SK-N-SH (cell line): ENCODE measurements at regions not wholly inside any gene's neighbourhood (a gene's known extent, or its start where the extent isn't known, plus 50 kb on each side); places are given as distances from the start of the nearest gene placed in this dataset.

Experiments used
- CTCF ChIA-PET: fragments of 300-600, 350-600 bp; formaldehyde crosslinking; extraction: SDS; loops from one replicate; lab custom pipeline; 2021; lab: Yijun Ruan, JAX
- POLR2A ChIA-PET: fragments of 350-600 bp; sonication (Branson Sonifier 250); formaldehyde crosslinking; extraction: SDS; loops from one replicate; lab custom pipeline; 2020; ENCODE audit warnings: antibody characterized with exemption, inconsistent platforms; lab: Yijun Ruan, JAX
- DNase-seq: peaks from one replicate; pipeline ENCODE4 v3.0.0; 2012
- H2AFZ ChIP-seq: fragments of 200-600 bp; sonication (generic); 2 replicates; pipeline ENCODE4 v1.8.1; 2016; ENCODE audit warnings: antibody characterized with exemption, mild to moderate bottlenecking, low read depth
- H3F3A ChIP-seq: fragments of 200-600 bp; sonication (generic); replicated peaks from 2 replicates; pipeline ENCODE3; 2016; ENCODE audit warnings: antibody characterized with exemption, mild to moderate bottlenecking; ENCODE audit not compliant: insufficient read depth
- H3K27ac ChIP-seq, 2 experiments: fragments of 200-500 bp in 1 of 2; fragments of 200-600 bp in 1 of 2; sonication (Bioruptor generic) in 1 of 2; sonication (generic), shearing (Covaris generic) in 1 of 2; 2 replicates each; pipeline versions ENCODE4 v1.5.1 to v1.6.1; 2014 to 2016; ENCODE audit warnings: low read depth in 2 of 2, inconsistent platforms in 1 of 2, low read length in 1 of 2, mild to moderate bottlenecking in 1 of 2, mixed read lengths in 1 of 2
- H3K27me3 ChIP-seq: fragments of 200-600 bp; sonication (generic), shearing (Covaris generic); 2 replicates; pipeline ENCODE4 v1.6.1; 2016; ENCODE audit warnings: mixed run types; ENCODE audit not compliant: insufficient read depth
- H3K36me3 ChIP-seq, 2 experiments: fragments of 200-500 bp in 1 of 2; fragments of 200-600 bp in 1 of 2; sonication (Bioruptor generic) in 1 of 2; sonication (generic) in 1 of 2; replicated peaks in 1 of 2; 2 replicates each; pipeline versions ENCODE3 to v1.5.1; 2014 to 2016; ENCODE audit warnings: low read length in 1 of 2, mild to moderate bottlenecking in 1 of 2; ENCODE audit not compliant: insufficient read depth in 2 of 2, control insufficient read depth in 1 of 2
- H3K4me1 ChIP-seq, 2 experiments: fragments of 200-500 bp in 1 of 2; fragments of 200-600 bp in 1 of 2; sonication (Bioruptor generic) in 1 of 2; sonication (generic), shearing (Covaris generic) in 1 of 2; 2 replicates each; pipeline versions ENCODE4 v1.5.1 to v1.6.1; 2014 to 2016; ENCODE audit warnings: low read depth in 1 of 2, low read length in 1 of 2, mixed run types in 1 of 2; ENCODE audit not compliant: insufficient read depth in 2 of 2, control insufficient read depth in 1 of 2
- H3K4me2 ChIP-seq: fragments of 200-600 bp; sonication (generic), shearing (Covaris generic); 2 replicates; pipeline ENCODE4 v1.6.1; 2017; ENCODE audit warnings: mixed run types
- H3K4me3 ChIP-seq, 2 experiments: fragments of 200-500 bp in 1 of 2; fragments of 200-600 bp in 1 of 2; sonication (Bioruptor generic) in 1 of 2; sonication (generic), shearing (Covaris generic) in 1 of 2; 2 replicates each; pipeline versions ENCODE4 v1.5.1 to v1.8.1; 2014 to 2016; ENCODE audit warnings: low read depth in 2 of 2, inconsistent platforms in 1 of 2, low read length in 1 of 2, mild to moderate bottlenecking in 1 of 2, mixed read lengths in 1 of 2, moderate library complexity in 1 of 2
- H3K79me2 ChIP-seq: fragments of 200-600 bp; sonication (generic); 2 replicates; pipeline ENCODE4 v1.8.1; 2017; ENCODE audit warnings: mild to moderate bottlenecking; ENCODE audit not compliant: insufficient read depth
- H3K9ac ChIP-seq: fragments of 200-600 bp; sonication (generic); 2 replicates; pipeline ENCODE4 v1.6.1; 2017; ENCODE audit warnings: mixed run types
- H3K9me2 ChIP-seq: fragments of 200-600 bp; sonication (generic); 2 replicates; pipeline ENCODE4 v1.6.1; 2017; ENCODE audit warnings: mixed run types
- H3K9me3 ChIP-seq: fragments of 200-600 bp; sonication (generic); 2 replicates; pipeline ENCODE4 v1.6.1; 2017; ENCODE audit warnings: mixed run types, mild to moderate bottlenecking, moderate library complexity
- H4K20me1 ChIP-seq: fragments of 200-600 bp; sonication (generic); 2 replicates; pipeline ENCODE4 v1.6.1; 2017; ENCODE audit warnings: mild to moderate bottlenecking, mixed run types; ENCODE audit not compliant: insufficient read depth
- EZH2phosphoT487 ChIP-seq: fragments of 200-600 bp; sonication (generic); IDR thresholded peaks from 2 replicates; pipeline ENCODE4 v1.6.1; 2017; ENCODE audit warnings: low read depth, mixed run types, mild to moderate bottlenecking, antibody characterized with exemption, moderate library complexity, borderline replicate concordance
- GATA2 ChIP-seq: sonication (generic); formaldehyde crosslinking; IDR thresholded peaks from 2 replicates; pipeline ENCODE4 v1.5.0; 2020; ENCODE audit warnings: mild to moderate bottlenecking, missing genetic modification reagents
- MAX ChIP-seq: IDR thresholded peaks from 2 replicates; pipeline ENCODE4 v1.4.0; 2012; ENCODE audit warnings: low read depth
- MXI1 ChIP-seq: IDR thresholded peaks from 2 replicates; pipeline ENCODE4 v1.6.1; 2012; ENCODE audit warnings: mild to moderate bottlenecking, low read depth, low read length, improper control_type of control experiment
- POLR2AphosphoS5 ChIP-seq: IDR thresholded peaks from 2 replicates; pipeline ENCODE4 v1.6.1; 2012; ENCODE audit warnings: low read depth, low read length
- REST ChIP-seq: IDR thresholded peaks from 2 replicates; pipeline ENCODE4 v1.6.1; 2012; ENCODE audit warnings: mild to moderate bottlenecking, low read depth, low read length, moderate library complexity
- TEAD4 ChIP-seq: IDR thresholded peaks from 2 replicates; pipeline ENCODE4 v1.4.0; 2012; ENCODE audit warnings: mild to moderate bottlenecking, borderline replicate concordance; ENCODE audit not compliant: insufficient read depth
- USF2 ChIP-seq: fragments of 150-350 bp; IDR thresholded peaks from 2 replicates; pipeline ENCODE4 v1.6.1; 2017; ENCODE audit warnings: antibody characterized with exemption, low read length, low read depth, borderline replicate concordance
- YY1 ChIP-seq: IDR thresholded peaks from 2 replicates; pipeline ENCODE4 v1.4.0; 2012; ENCODE audit warnings: low read depth, mild to moderate bottlenecking
- WGBS: methylation state at CpG from one replicate; pipeline ENCODE4 v1.1.6; 2017; ENCODE audit warnings: low lambda C conversion rate; 5-methylcytosine and 5-hydroxymethylcytosine counted together
- TF ChIP-seq, protein P1 (sequence below): IDR thresholded peaks from 2 replicates; pipeline ENCODE4 v1.4.0; 2012; ENCODE audit warnings: low read depth, borderline replicate concordance

DNA sequence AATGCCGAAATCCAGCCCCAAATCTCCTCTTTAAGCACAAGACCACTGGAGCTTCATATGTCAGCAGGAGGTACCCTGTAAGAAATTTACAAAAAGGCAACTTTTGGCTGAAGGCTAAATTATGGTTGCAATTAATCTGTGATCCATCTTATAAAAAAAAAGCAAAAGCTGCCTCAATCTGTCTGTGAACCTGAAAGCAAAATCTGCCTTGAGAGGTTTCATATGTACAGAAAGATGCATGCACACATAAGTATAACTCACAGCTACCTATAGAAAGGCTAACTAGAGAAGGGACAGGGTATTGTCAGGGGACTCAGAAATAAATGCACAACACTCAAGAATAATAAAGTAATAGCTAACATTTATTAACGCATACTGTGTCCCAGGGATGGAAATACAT, 964.2 kb upstream of the ADGRL2 start:
- POLR2A ChIA-PET, result no interaction called here
- CTCF ChIA-PET, result interaction anchor here (1.3 kb wide), 1 partner anchor 13 kb away, joined by 3 read pairs; no protein-coding TSS in a partner anchor

More for the DNA sequence above, 964.2 kb upstream of the ADGRL2 start:
- H3F3A ChIP-seq, result no peaks in the 10 kb centered on the region
- H3K27me3 ChIP-seq, result no peaks in the 10 kb centered on the region
- H3K79me2 ChIP-seq, result no peaks in the 10 kb centered on the region
- DNase-seq, result no peak
- no peak overlapping the region for H3K9ac ChIP-seq
- no peak overlapping the region for H3K27ac ChIP-seq
- no peaks in the 10 kb centered on the region for H4K20me1 ChIP-seq
- H2AFZ ChIP-seq, result no peak overlapping the region
- H3K36me3 ChIP-seq, result no peaks in the 10 kb centered on the region
- H3K4me2 ChIP-seq, result no peak overlapping the region
- H3K9me2 ChIP-seq, result no peaks in the 10 kb centered on the region; the same call in 1 of the 2 replicates
- no peak overlapping the region for H3K4me3 ChIP-seq
- TF ChIP-seq YY1 (no peak), MAX (no peak), USF2 (no peak), TEAD4 (no peak), GATA2 (CRISPR knock-in tag) (no peak), REST (no peak), EZH2phosphoT487 (no peak), MXI1 (no peak), POLR2AphosphoS5 (no peak)
- TF ChIP-seq, protein P1, sequence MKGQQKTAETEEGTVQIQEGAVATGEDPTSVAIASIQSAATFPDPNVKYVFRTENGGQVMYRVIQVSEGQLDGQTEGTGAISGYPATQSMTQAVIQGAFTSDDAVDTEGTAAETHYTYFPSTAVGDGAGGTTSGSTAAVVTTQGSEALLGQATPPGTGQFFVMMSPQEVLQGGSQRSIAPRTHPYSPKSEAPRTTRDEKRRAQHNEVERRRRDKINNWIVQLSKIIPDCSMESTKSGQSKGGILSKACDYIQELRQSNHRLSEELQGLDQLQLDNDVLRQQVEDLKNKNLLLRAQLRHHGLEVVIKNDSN, result no peak
- WGBS, result 73% methylated on average over 2 of the region's 2 CpGs
- no peaks in the 10 kb centered on the region; the same call in 1 of the 2 replicates for H3K9me3 ChIP-seq
- no peaks in the 10 kb centered on the region for H3K4me1 ChIP-seq
